WTC11 (cell line): ENCODE measurements at regions not wholly inside any gene's neighbourhood (a gene's known extent, or its start where the extent isn't known, plus 50 kb on each side); places are given as distances from the start of the nearest gene placed in this dataset.

Source experiments
- ATAC-seq: fragments of 200-7000 bp; cut with Tn5 transposase; 2 replicates; pipeline ENCODE4 v1.10.0; 2021; ENCODE audit warnings: mild to moderate bottlenecking, moderate library complexity
- CTCF ChIA-PET: fragments of 300-600 bp; sonication (Branson Sonifier 250); formaldehyde crosslinking; loops from one replicate; lab custom pipeline; 2021; ENCODE audit warnings: antibody characterized with exemption; lab: Charles Lee
- POLR2A ChIA-PET: fragments of 350-600 bp; sonication (Branson Sonifier 250); formaldehyde crosslinking; loops from one replicate; lab custom pipeline; 2021; ENCODE audit warnings: antibody characterized with exemption; lab: Charles Lee
- DNase-seq: peaks from one replicate; pipeline ENCODE4 v3.0.0; 2021; ENCODE audit warnings: low spot score
- H3K27ac Mint-ChIP-seq: 2 replicates; pipeline ENCODE4 v1.8.0; 2021; ENCODE audit warnings: mixed read lengths
- H3K27me3 Mint-ChIP-seq: 2 replicates; pipeline ENCODE4 v1.8.0; 2021; ENCODE audit warnings: low read depth, mild to moderate bottlenecking, moderate library complexity, mixed read lengths
- H3K36me3 Mint-ChIP-seq: 2 replicates; pipeline ENCODE4 v1.8.0; 2021; ENCODE audit warnings: mixed read lengths
- H3K4me1 Mint-ChIP-seq: 2 replicates; pipeline ENCODE4 v1.8.0; 2022; ENCODE audit warnings: mixed read lengths
- H3K4me3 Mint-ChIP-seq: 2 replicates; pipeline ENCODE4 v1.8.0; 2021; ENCODE audit warnings: mild to moderate bottlenecking, moderate library complexity, mixed read lengths
- H3K9me3 Mint-ChIP-seq: 2 replicates; pipeline ENCODE4 v1.8.0; 2021; ENCODE audit warnings: mixed read lengths
- CBFB ChIP-seq: sonication (generic); formaldehyde crosslinking; IDR thresholded peaks from 2 replicates; pipeline ENCODE4 v1.8.1; 2022; ENCODE audit warnings: mild to moderate bottlenecking, low read depth, missing genetic modification reagents
- CREB1 ChIP-seq: sonication (generic); formaldehyde crosslinking; IDR thresholded peaks from 2 replicates; pipeline ENCODE4 v1.8.0; 2023; ENCODE audit warnings: mild to moderate bottlenecking, missing genetic modification reagents
- CREM ChIP-seq: sonication (generic); formaldehyde crosslinking; IDR thresholded peaks from 2 replicates; pipeline ENCODE4 v1.8.1; 2022; ENCODE audit warnings: mild to moderate bottlenecking, missing genetic modification reagents, moderate library complexity
- CTCF ChIP-seq: fragments of 200-600 bp; IDR thresholded peaks from 2 replicates; pipeline ENCODE4 v1.8.0; 2022; ENCODE audit warnings: antibody characterized with exemption
- ELF4 ChIP-seq: sonication (generic); formaldehyde crosslinking; IDR thresholded peaks from 2 replicates; pipeline ENCODE4 v1.8.1; 2022; ENCODE audit warnings: low read depth, mild to moderate bottlenecking, moderate library complexity, missing genetic modification reagents
- ERG ChIP-seq: fragments of 250-450 bp; sonication (Bioruptor Pico); IDR thresholded peaks from 2 replicates; pipeline ENCODE4 v1.8.0; 2021; ENCODE audit warnings: mild to moderate bottlenecking
- ESRRA ChIP-seq: sonication (generic); formaldehyde crosslinking; IDR thresholded peaks from 2 replicates; pipeline ENCODE4 v1.8.1; 2022; ENCODE audit warnings: mild to moderate bottlenecking, missing genetic modification reagents, borderline replicate concordance
- ETV6 ChIP-seq: sonication (generic); formaldehyde crosslinking; IDR thresholded peaks from 2 replicates; pipeline ENCODE4 v1.8.1; 2022; ENCODE audit warnings: mild to moderate bottlenecking, missing genetic modification reagents
- FOXJ3 ChIP-seq: sonication (generic); formaldehyde crosslinking; IDR thresholded peaks from 2 replicates; pipeline ENCODE4 v1.9.0; 2021; ENCODE audit warnings: missing genetic modification reagents, mild to moderate bottlenecking, borderline replicate concordance
- FOXP1 ChIP-seq: sonication (generic); formaldehyde crosslinking; IDR thresholded peaks from 2 replicates; pipeline ENCODE4 v1.8.0; 2022; ENCODE audit warnings: missing genetic modification reagents, mild to moderate bottlenecking, moderate library complexity, borderline replicate concordance
- GRHL2 ChIP-seq: fragments of 250-450 bp; sonication (Bioruptor Pico); IDR thresholded peaks from 2 replicates; pipeline ENCODE4 v1.8.0; 2022; ENCODE audit warnings: mild to moderate bottlenecking, moderate library complexity; ENCODE audit not compliant: insufficient replicate concordance, severe bottlenecking
- HMGXB4 ChIP-seq: sonication (generic); formaldehyde crosslinking; IDR thresholded peaks from 2 replicates; pipeline ENCODE4 v1.8.1; 2023; ENCODE audit warnings: mild to moderate bottlenecking, moderate library complexity, missing genetic modification reagents
- IRF1 ChIP-seq: sonication (generic); formaldehyde crosslinking; IDR thresholded peaks from 2 replicates; pipeline ENCODE4 v1.8.0; 2023; ENCODE audit warnings: missing genetic modification reagents
- KAT7 ChIP-seq: sonication (generic); formaldehyde crosslinking; IDR thresholded peaks from 2 replicates; pipeline ENCODE4 v1.8.1; 2023; ENCODE audit warnings: missing genetic modification reagents, mild to moderate bottlenecking, borderline replicate concordance
- MXD4 ChIP-seq: fragments of 250-450 bp; sonication (Bioruptor Pico); IDR thresholded peaks from 2 replicates; pipeline ENCODE4 v1.8.0; 2021; ENCODE audit warnings: mild to moderate bottlenecking, moderate library complexity, borderline replicate concordance
- MYBL2 ChIP-seq: sonication (generic); formaldehyde crosslinking; IDR thresholded peaks from 2 replicates; pipeline ENCODE4 v1.8.1; 2023; ENCODE audit warnings: mild to moderate bottlenecking, moderate library complexity, missing genetic modification reagents
- PRRX2 ChIP-seq: fragments of 250-450 bp; sonication (Bioruptor Pico); IDR thresholded peaks from 2 replicates; pipeline ENCODE4 v1.8.0; 2021; ENCODE audit warnings: mild to moderate bottlenecking
- TCF7 ChIP-seq: sonication (generic); formaldehyde crosslinking; IDR thresholded peaks from 2 replicates; pipeline ENCODE4 v1.8.0; 2022; ENCODE audit warnings: mild to moderate bottlenecking, low read depth, missing genetic modification reagents, moderate library complexity
- TEAD1 ChIP-seq: sonication (generic); formaldehyde crosslinking; IDR thresholded peaks from 2 replicates; pipeline ENCODE4 v1.8.0; 2022; ENCODE audit warnings: mild to moderate bottlenecking, missing genetic modification reagents
- USF2 ChIP-seq: sonication (generic); formaldehyde crosslinking; IDR thresholded peaks from 2 replicates; pipeline ENCODE4 v1.8.1; 2023; ENCODE audit warnings: mild to moderate bottlenecking, missing genetic modification reagents, moderate library complexity
- ZMAT4 ChIP-seq: fragments of 250-450 bp; sonication (Bioruptor Pico); IDR thresholded peaks from 2 replicates; pipeline ENCODE4 v1.9.0; 2021; ENCODE audit warnings: mild to moderate bottlenecking
- ZNF138 ChIP-seq: sonication (generic); formaldehyde crosslinking; conservative IDR thresholded peaks from 2 replicates; pipeline ENCODE4 v1.8.1; 2022; ENCODE audit warnings: mild to moderate bottlenecking, moderate library complexity, missing genetic modification reagents
- ZNF281 ChIP-seq: sonication (generic); formaldehyde crosslinking; IDR thresholded peaks from 2 replicates; pipeline ENCODE4 v1.8.0; 2023; ENCODE audit warnings: mild to moderate bottlenecking, missing genetic modification reagents
- ZNF396 ChIP-seq: fragments of 250-450 bp; sonication (Bioruptor Pico); IDR thresholded peaks from 2 replicates; pipeline ENCODE4 v1.8.0; 2021; ENCODE audit warnings: mild to moderate bottlenecking, moderate library complexity, borderline replicate concordance
- ZNF416 ChIP-seq: fragments of 250-450 bp; sonication (Bioruptor Pico); IDR thresholded peaks from 2 replicates; pipeline ENCODE4 v1.9.0; 2021; ENCODE audit warnings: mild to moderate bottlenecking, inconsistent platforms
- ZNF671 ChIP-seq: fragments of 250-450 bp; sonication (Bioruptor Pico); IDR thresholded peaks from 2 replicates; pipeline ENCODE4 v1.8.0; 2021; ENCODE audit warnings: mild to moderate bottlenecking

- Mint-ChIP-seq H3K4me3 (no peak overlapping the region), H3K4me1 (no peaks in the 10 kb centered on the region), H3K27me3 (no peaks in the 10 kb centered on the region), H3K9me3 (no peaks in the 10 kb centered on the region), H3K27ac (no peak overlapping the region)
- CTCF ChIA-PET, result no interaction called here
- TF ChIP-seq PRRX2 (CRISPR knock-in tag), result no peak
- TF ChIP-seq ZMAT4 (CRISPR knock-in tag), result no peak
- no peak for TF ChIP-seq USF2 (CRISPR knock-in tag)
- TF ChIP-seq IRF1 (CRISPR knock-in tag), result no peak
- TF ChIP-seq FOXJ3 (CRISPR knock-in tag), result no peak
- TF ChIP-seq TCF7 (CRISPR knock-in tag), result no peak
- no peak for TF ChIP-seq ERG (CRISPR knock-in tag)
- no peak for TF ChIP-seq ZNF138 (CRISPR knock-in tag)
- no peak for TF ChIP-seq ZNF396 (CRISPR knock-in tag)
- TF ChIP-seq ESRRA (CRISPR knock-in tag), result no peak
- TF ChIP-seq CREM (CRISPR knock-in tag), result no peak
- no peak for TF ChIP-seq HMGXB4
- no peak for TF ChIP-seq FOXP1 (CRISPR knock-in tag)
- TF ChIP-seq ZNF671, result no peak
- TF ChIP-seq, all 79 proteins: peak for 0
- DNase-seq (no peak), ATAC-seq (no peak)
- H3K36me3 Mint-ChIP-seq, result no peaks in the 10 kb centered on the region
- POLR2A ChIA-PET, result no interaction called here
Observed at GRCh38 chr15:37208146-37209040, 108.0 kb upstream of the MEIS2 start.

- TF ChIP-seq CBFB (CRISPR knock-in tag), result no peak
- TF ChIP-seq ETV6 (CRISPR knock-in tag), result no peak
- no peak for TF ChIP-seq CTCF
- no peak for TF ChIP-seq ZNF281 (CRISPR knock-in tag)
- no peak for TF ChIP-seq TEAD1 (CRISPR knock-in tag)
- TF ChIP-seq MYBL2 (CRISPR knock-in tag), result no peak
- no peak for TF ChIP-seq KAT7 (CRISPR knock-in tag)
- no peak for TF ChIP-seq CREB1 (CRISPR knock-in tag)
- TF ChIP-seq MXD4 (CRISPR knock-in tag), result no peak
- TF ChIP-seq ZNF416 (CRISPR knock-in tag), result no peak
- TF ChIP-seq GRHL2, result no peak
- TF ChIP-seq ELF4 (CRISPR knock-in tag), result no peak
- Mint-ChIP-seq H3K27ac (no peak overlapping the region), H3K27me3 (no peaks in the 10 kb centered on the region), H3K9me3 (peaks cover 4% of the 10 kb centered on the region; the same call in 1 of the 2 replicates), H3K4me3 (no peak overlapping the region), H3K4me1 (no peaks in the 10 kb centered on the region), H3K36me3 (no peaks in the 10 kb centered on the region)
- ATAC-seq (no peak), DNase-seq (no peak)
- CTCF ChIA-PET, result no interaction called here
- POLR2A ChIA-PET, result no interaction called here
Observed at GRCh38 chr15:37209041-37209363, 108.7 kb upstream of the MEIS2 start.
